Kidney (tissue), 13 donors: ENCODE measurements at regions not wholly inside any gene's neighbourhood (a gene's known extent, or its start where the extent isn't known, plus 50 kb on each side); places are given as distances from the start of the nearest gene placed in this dataset.
A peak's percentile ranks its signal among the peaks of the same experiment; 100 is the strongest.

Experiments
- DNase-seq, 5 donors: peaks; one replicate each; pipeline ENCODE4 v3.0.0-alpha.2; 2013 to 2020
- FAIRE-seq: peaks from 2 replicates; lab custom pipeline; 2012; peaks lifted over from hg19 to GRCh38; lab: Jason Lieb, UNC
- H3K27ac ChIP-seq, 2 donors: one replicate each; pipeline ENCODE4 v1.7.0; 2013; ENCODE audit warnings: low read depth in 2 of 2, low read length in 2 of 2, inconsistent platforms in 1 of 2
- H3K27me3 ChIP-seq: one replicate; pipeline ENCODE4 v1.7.1; 2013; ENCODE audit warnings: low read length, inconsistent platforms; ENCODE audit not compliant: control insufficient read depth, insufficient read depth
- H3K36me3 ChIP-seq, 3 donors: one replicate each; pipeline versions ENCODE4 v1.7.0 to v1.7.1; 2013; ENCODE audit warnings: low read length in 3 of 3, control low read depth in 1 of 3, inconsistent platforms in 1 of 3; ENCODE audit not compliant: insufficient read depth in 3 of 3, control insufficient read depth in 2 of 3
- H3K4me1 ChIP-seq, 3 donors: one replicate each; pipeline versions ENCODE4 v1.7.0 to v1.7.1; 2013; ENCODE audit warnings: low read length in 3 of 3, inconsistent platforms in 1 of 3, low read depth in 1 of 3; ENCODE audit not compliant: control insufficient read depth in 2 of 3, insufficient read depth in 2 of 3
- H3K4me3 ChIP-seq, 3 donors: one replicate each; pipeline versions ENCODE4 v1.7.0 to v1.8.1; 2013; ENCODE audit warnings: low read length in 3 of 3, control low read depth in 1 of 3, inconsistent platforms in 1 of 3
- H3K9ac ChIP-seq, 3 donors: one replicate each; pipeline versions ENCODE4 v1.7.0 to v1.7.1; 2013; ENCODE audit warnings: low read length in 3 of 3, control low read depth in 1 of 3, inconsistent platforms in 1 of 3
- H3K9me3 ChIP-seq, 3 donors: one replicate each; pipeline versions ENCODE4 v1.7.0 to v1.7.1; 2013; ENCODE audit warnings: low read length in 3 of 3, control low read depth in 1 of 3, inconsistent platforms in 1 of 3; ENCODE audit not compliant: control insufficient read depth in 2 of 3, insufficient read depth in 1 of 3
- intact Hi-C: fragments of 100-400 bp; cut with DNase I; formaldehyde crosslinking; loops from one replicate; pipeline ENCODE4 v1.11.1; 2022
- TF ChIP-seq, protein P1 (sequence below): IDR thresholded peaks from 3 replicates; pipeline ENCODE4 v1.5.1; 2012; ENCODE audit warnings: mild to moderate bottlenecking, moderate library complexity, borderline replicate concordance; ENCODE audit not compliant: insufficient read depth; ENCODE audit errors: extremely low read depth
- donor health status: control.
- donor health status: control.
- donor health status: control.
- donor health status: control.
- donor health status: control.
- donor health status: DM: yes; HTN: yes; CAD: no.
- donor health status: Normal renal cell carcinoma (clear cell type).

DNA sequence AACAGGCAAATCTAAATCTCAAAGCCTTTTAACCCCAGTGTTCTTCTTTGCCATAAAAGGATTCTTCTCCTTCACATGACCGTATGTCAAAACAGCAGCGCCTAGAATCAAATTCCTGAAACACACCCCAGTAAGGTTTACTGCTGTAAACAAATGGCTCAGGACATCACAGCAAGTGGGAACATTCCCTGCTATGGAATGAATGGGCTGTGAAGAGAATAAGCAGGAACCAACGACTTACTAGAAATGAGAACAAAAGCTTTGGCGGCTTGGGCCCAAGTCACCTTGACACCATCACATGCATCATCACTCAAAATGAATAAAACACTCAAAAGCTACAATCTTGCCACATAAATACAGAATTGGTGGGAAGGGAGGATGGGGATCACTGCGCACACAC, 80.4 kb upstream of the SPATA13 start:
- peak overlapping the region in 1 of 2 donors; percentile 7 for H3K27ac ChIP-seq
- peaks cover 0 to 30% (median 18%) of the 10 kb centered on the region in 3 donors for H3K4me1 ChIP-seq
- H3K36me3 ChIP-seq, result no peaks in the 10 kb centered on the region
- intact Hi-C loops, result no loop called here
- no peak overlapping the region for H3K9ac ChIP-seq
- no peaks in the 10 kb centered on the region for H3K9me3 ChIP-seq
- H3K27me3 ChIP-seq, result no peaks in the 10 kb centered on the region
- DNase-seq (peak in 1 of 5 donors; percentile 18), FAIRE-seq (no peak)
- H3K4me3 ChIP-seq, result no peak overlapping the region
- TF ChIP-seq, protein P1, sequence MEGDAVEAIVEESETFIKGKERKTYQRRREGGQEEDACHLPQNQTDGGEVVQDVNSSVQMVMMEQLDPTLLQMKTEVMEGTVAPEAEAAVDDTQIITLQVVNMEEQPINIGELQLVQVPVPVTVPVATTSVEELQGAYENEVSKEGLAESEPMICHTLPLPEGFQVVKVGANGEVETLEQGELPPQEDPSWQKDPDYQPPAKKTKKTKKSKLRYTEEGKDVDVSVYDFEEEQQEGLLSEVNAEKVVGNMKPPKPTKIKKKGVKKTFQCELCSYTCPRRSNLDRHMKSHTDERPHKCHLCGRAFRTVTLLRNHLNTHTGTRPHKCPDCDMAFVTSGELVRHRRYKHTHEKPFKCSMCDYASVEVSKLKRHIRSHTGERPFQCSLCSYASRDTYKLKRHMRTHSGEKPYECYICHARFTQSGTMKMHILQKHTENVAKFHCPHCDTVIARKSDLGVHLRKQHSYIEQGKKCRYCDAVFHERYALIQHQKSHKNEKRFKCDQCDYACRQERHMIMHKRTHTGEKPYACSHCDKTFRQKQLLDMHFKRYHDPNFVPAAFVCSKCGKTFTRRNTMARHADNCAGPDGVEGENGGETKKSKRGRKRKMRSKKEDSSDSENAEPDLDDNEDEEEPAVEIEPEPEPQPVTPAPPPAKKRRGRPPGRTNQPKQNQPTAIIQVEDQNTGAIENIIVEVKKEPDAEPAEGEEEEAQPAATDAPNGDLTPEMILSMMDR, result no peak

DNA sequence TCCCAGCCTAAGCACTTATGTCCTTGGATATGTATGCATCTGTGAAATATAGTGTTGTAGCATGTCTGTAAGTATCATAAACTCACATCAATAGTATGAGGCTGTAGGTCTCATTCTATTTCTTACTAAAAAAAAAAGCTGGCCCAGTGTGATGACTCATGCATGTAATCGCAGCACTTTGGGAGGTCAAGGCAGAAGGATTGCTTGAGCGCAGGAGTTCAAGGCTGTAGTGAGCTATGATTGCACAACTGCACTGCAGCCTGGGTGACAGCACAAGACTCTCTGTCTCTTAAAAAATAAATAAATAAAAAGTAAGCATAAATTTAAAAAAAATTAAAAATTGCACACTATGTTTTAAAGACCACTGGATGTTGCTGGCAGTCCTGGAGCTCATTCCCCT, 79.1 kb upstream of the SPATA13 start:
- H3K4me1 ChIP-seq, result peaks cover 0 to 30% (median 19%) of the 10 kb centered on the region in 3 donors
- H3K27ac ChIP-seq, result no peak overlapping the region
- no peaks in the 10 kb centered on the region for H3K27me3 ChIP-seq
- DNase-seq, result no peak
- FAIRE-seq, result no peak
- no peaks in the 10 kb centered on the region for H3K9me3 ChIP-seq
- H3K4me3 ChIP-seq, result no peak overlapping the region
- intact Hi-C loops, result no loop called here
- TF ChIP-seq, protein P1, result no peak
- H3K36me3 ChIP-seq, result no peaks in the 10 kb centered on the region
- no peak overlapping the region for H3K9ac ChIP-seq

DNA sequence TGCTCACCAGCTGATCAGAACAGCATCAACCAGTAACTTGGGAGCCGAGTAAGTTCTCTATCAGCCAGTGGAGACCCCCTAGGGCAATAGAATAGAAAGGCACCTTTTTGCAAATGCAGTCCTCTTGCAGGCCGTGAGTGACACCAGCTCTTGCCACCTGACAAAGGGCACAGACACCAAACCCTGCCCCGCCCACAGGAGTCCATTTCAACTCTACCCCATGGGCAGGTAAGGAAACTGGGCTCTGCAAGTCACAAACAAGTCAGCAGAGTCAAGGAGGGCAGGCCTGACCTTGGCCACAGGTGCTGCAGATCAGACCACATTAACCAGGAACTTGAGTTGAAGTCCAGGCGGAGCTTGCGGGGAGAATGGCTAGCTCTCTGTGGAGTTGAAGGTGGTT, 77.4 kb upstream of the SPATA13 start:
- peaks cover 0 to 28% (median 18%) of the 10 kb centered on the region in 3 donors for H3K4me1 ChIP-seq
- peak overlapping the region in 1 of 3 donors; percentile 57 for H3K9ac ChIP-seq
- no peaks in the 10 kb centered on the region for H3K9me3 ChIP-seq
- no peak for DNase-seq
- intact Hi-C loops, result no loop called here
- FAIRE-seq, result no peak
- no peaks in the 10 kb centered on the region for H3K36me3 ChIP-seq
- no peaks in the 10 kb centered on the region for H3K27me3 ChIP-seq
- TF ChIP-seq, protein P1, result no peak
- peak overlapping the region in 1 of 3 donors; percentile 10 for H3K4me3 ChIP-seq
- H3K27ac ChIP-seq, result peak overlapping the region; percentile 68 to 71

DNA sequence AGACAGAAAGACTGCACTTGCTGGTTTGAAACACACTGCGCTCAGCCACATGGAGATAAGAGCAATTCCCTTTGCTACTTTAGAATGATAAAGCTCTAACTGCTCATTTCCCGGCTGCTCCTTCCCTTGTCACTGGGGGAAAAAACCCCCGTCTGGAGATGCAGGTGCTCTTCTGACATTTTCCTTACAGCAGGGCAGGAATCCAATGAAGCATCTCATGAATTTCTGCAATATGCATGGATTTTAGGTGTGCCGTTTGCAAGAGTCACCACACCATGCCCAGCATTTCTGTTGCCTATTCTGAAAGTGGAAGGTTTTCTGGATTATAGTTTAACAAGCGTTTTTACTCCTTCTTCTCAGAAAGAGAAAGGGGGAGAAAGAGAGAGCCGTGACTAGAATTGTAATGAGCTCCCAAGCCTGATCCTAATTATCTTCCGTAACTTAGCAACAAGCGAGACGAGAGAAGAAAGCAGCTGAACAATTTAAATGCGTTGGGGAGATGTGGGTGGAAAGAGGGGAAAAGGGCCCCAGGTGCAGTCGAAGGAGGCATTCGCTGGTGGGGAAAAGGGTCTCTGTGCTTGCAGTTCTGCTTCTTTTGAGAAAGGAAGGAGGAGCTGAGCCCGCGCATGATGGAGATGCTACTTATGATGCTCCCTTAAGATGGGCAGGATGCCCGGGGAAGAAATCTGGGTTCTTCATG, 76.6 kb upstream of the SPATA13 start:
- Histone ChIP-seq H3K9ac (peak overlapping the region in 2 of 3 donors; percentile 22 to 57), H3K27ac (peak overlapping the region; percentile 71 to 78), H3K27me3 (no peaks in the 10 kb centered on the region), H3K4me3 (peak overlapping the region in 1 of 3 donors; percentile 21), H3K4me1 (peaks cover 0 to 28% (median 18%) of the 10 kb centered on the region in 3 donors), H3K9me3 (no peaks in the 10 kb centered on the region), H3K36me3 (no peaks in the 10 kb centered on the region)
- FAIRE-seq (no peak), DNase-seq (peak in 3 of 5 donors; percentile 58 to 92 (median 90))
- TF ChIP-seq, protein P1, result no peak
- intact Hi-C loops, result no loop called here
